Gastrocnemius medialis (tissue), 4 donors: ENCODE measurements at regions not wholly inside any gene's neighbourhood (a gene's known extent, or its start where the extent isn't known, plus 50 kb on each side); places are given as distances from the start of the nearest gene placed in this dataset.

Experiments
- ATAC-seq, 2 donors: fragments of 150-250 bp; one replicate each; pipeline ENCODE4 v1.9.1; 2016
- DNase-seq, 2 donors: peaks; one replicate each; pipeline ENCODE4 v3.0.0-alpha.2; 2019
- H3K27ac ChIP-seq, 4 donors: fragments of 200-600 bp; sonication (generic); 1 replicate in 1 of 4; 2 replicates in 3 of 4; pipeline ENCODE4 v1.5.1; 2016 to 2018; ENCODE audit warnings: mild to moderate bottlenecking in 2 of 4, moderate library complexity in 1 of 4
- H3K27me3 ChIP-seq, 3 donors: fragments of 200-600 bp; sonication (generic) in 2 of 3; 1 replicate in 1 of 3; 2 replicates in 2 of 3; pipeline versions ENCODE4 v1.5.1 to v1.6.0; 2016 to 2019; ENCODE audit warnings: mild to moderate bottlenecking in 1 of 3, moderate library complexity in 1 of 3
- H3K36me3 ChIP-seq, 2 donors: fragments of 200-600 bp; sonication (generic) in 1 of 2; one replicate each; pipeline ENCODE4 v1.5.1; 2017 to 2018
- H3K4me1 ChIP-seq, 2 donors: fragments of 200-600 bp; sonication (generic) in 1 of 2; one replicate each; pipeline ENCODE4 v1.5.1; 2016 to 2017; ENCODE audit warnings: mild to moderate bottlenecking in 2 of 2
- H3K4me3 ChIP-seq, 4 donors: fragments of 200-600 bp; sonication (generic) in 3 of 4; 1 replicate in 1 of 4; 2 replicates in 3 of 4; pipeline ENCODE4 v1.5.1; 2016 to 2019; ENCODE audit warnings: mild to moderate bottlenecking in 2 of 4
- H3K9me3 ChIP-seq, 3 donors: fragments of 200-600 bp; sonication (generic) in 2 of 3; 1 replicate in 1 of 3; 2 replicates in 2 of 3; pipeline ENCODE4 v1.5.1; 2016 to 2019
- POLR2A ChIP-seq, 2 donors: fragments of 450-650 bp; IDR thresholded peaks; one replicate each; pipeline ENCODE4 v1.6.1; 2017; ENCODE audit warnings: antibody characterized with exemption in 2 of 2, mild to moderate bottlenecking in 2 of 2, moderate library complexity in 2 of 2
- in situ Hi-C, 4 donors: fragments of 200-750 bp; cut with MboI; loops; one replicate each; pipeline versions ENCODE4 v1.15.0 to v1.8.0; 2017; ENCODE audit warnings: low sequenced_read_pairs in 4 of 4
- intact Hi-C: fragments of 100-400 bp; cut with DNase I; formaldehyde crosslinking; loops from one replicate; pipeline ENCODE4 v1.15.1; 2023; ENCODE audit warnings: low total_unique reads
- TF ChIP-seq, protein P1 (sequence below), 5 experiments: fragments of 450-650 bp in 3 of 5; fragments of 200-600 bp in 2 of 5; sonication (generic) in 2 of 5; IDR thresholded peaks in 4 of 5; conservative IDR thresholded peaks in 1 of 5; 1 replicate in 4 of 5; 2 replicates in 1 of 5; pipeline ENCODE4 v1.5.1; 2016 to 2019; ENCODE audit warnings: antibody characterized with exemption in 5 of 5, mild to moderate bottlenecking in 3 of 5, moderate library complexity in 3 of 5

- peaks cover 0 to 6% (median 0%) of the 10 kb centered on the region in 3 donors for H3K9me3 ChIP-seq
- TF ChIP-seq POLR2A (IDR thresholded peaks at IDR 0.05) = no peak
- H3K4me3 ChIP-seq = no peak overlapping the region
- H3K27ac ChIP-seq = no peak overlapping the region
- in situ Hi-C loops (no loop called here), intact Hi-C loops (no loop called here)
- H3K4me1 ChIP-seq = no peaks in the 10 kb centered on the region
- no peaks in the 10 kb centered on the region for H3K36me3 ChIP-seq
- H3K27me3 ChIP-seq = no peaks in the 10 kb centered on the region
- ATAC-seq (no peak), DNase-seq (no peak)
Measured at GRCh38 chr6:11298651-11299420, 66.4 kb upstream of the NEDD9 start.

GRCh38 chr6:11297376-11297729 is 64.9 kb upstream of the NEDD9 start:
- in situ Hi-C loops = no loop called here

GRCh38 chr6:11296449-11297375 is 64.2 kb upstream of the NEDD9 start:
- no peaks in the 10 kb centered on the region for H3K36me3 ChIP-seq
- no peaks in the 10 kb centered on the region for H3K27me3 ChIP-seq
- H3K9me3 ChIP-seq = peaks cover 0 to 6% (median 0%) of the 10 kb centered on the region in 3 donors
- DNase-seq (no peak), ATAC-seq (no peak)
- no peak overlapping the region for H3K27ac ChIP-seq
- TF ChIP-seq, protein P1, sequence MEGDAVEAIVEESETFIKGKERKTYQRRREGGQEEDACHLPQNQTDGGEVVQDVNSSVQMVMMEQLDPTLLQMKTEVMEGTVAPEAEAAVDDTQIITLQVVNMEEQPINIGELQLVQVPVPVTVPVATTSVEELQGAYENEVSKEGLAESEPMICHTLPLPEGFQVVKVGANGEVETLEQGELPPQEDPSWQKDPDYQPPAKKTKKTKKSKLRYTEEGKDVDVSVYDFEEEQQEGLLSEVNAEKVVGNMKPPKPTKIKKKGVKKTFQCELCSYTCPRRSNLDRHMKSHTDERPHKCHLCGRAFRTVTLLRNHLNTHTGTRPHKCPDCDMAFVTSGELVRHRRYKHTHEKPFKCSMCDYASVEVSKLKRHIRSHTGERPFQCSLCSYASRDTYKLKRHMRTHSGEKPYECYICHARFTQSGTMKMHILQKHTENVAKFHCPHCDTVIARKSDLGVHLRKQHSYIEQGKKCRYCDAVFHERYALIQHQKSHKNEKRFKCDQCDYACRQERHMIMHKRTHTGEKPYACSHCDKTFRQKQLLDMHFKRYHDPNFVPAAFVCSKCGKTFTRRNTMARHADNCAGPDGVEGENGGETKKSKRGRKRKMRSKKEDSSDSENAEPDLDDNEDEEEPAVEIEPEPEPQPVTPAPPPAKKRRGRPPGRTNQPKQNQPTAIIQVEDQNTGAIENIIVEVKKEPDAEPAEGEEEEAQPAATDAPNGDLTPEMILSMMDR (IDR thresholded peaks at IDR 0.05 in 4 of 5, conservative IDR thresholded peaks at IDR 0.05 in 1 of 5) = no peak
- no peak for TF ChIP-seq POLR2A (IDR thresholded peaks at IDR 0.05)
- intact Hi-C loops (no loop called here), in situ Hi-C loops (no loop called here)
- H3K4me3 ChIP-seq = no peak overlapping the region
- no peaks in the 10 kb centered on the region for H3K4me1 ChIP-seq

More at GRCh38 chr6:11297376-11297729, 64.9 kb upstream of the NEDD9 start:
- DNase-seq = no peak
- no peaks in the 10 kb centered on the region for H3K4me1 ChIP-seq
- intact Hi-C loops = no loop called here
- ATAC-seq = no peak
- no peak overlapping the region for H3K27ac ChIP-seq
- H3K9me3 ChIP-seq = peaks cover 0 to 6% (median 0%) of the 10 kb centered on the region in 3 donors
- no peak overlapping the region for H3K4me3 ChIP-seq
- no peaks in the 10 kb centered on the region for H3K36me3 ChIP-seq
- TF ChIP-seq, protein P1 (IDR thresholded peaks at IDR 0.05 in 4 of 5, conservative IDR thresholded peaks at IDR 0.05 in 1 of 5) = no peak
- TF ChIP-seq POLR2A (IDR thresholded peaks at IDR 0.05) = no peak
- H3K27me3 ChIP-seq = no peaks in the 10 kb centered on the region

GRCh38 chr6:11295969-11296368 is 63.5 kb upstream of the NEDD9 start:
- no peak overlapping the region for H3K4me3 ChIP-seq
- no peaks in the 10 kb centered on the region for H3K36me3 ChIP-seq
- TF ChIP-seq, protein P1 (IDR thresholded peaks at IDR 0.05 in 4 of 5, conservative IDR thresholded peaks at IDR 0.05 in 1 of 5) = no peak
- ATAC-seq (no peak), DNase-seq (no peak)
- no peaks in the 10 kb centered on the region for H3K27me3 ChIP-seq
- intact Hi-C loops = no loop called here
- no peak overlapping the region for H3K27ac ChIP-seq
- peaks cover 0 to 6% (median 0%) of the 10 kb centered on the region in 3 donors for H3K9me3 ChIP-seq
- in situ Hi-C loops = no loop called here
- no peaks in the 10 kb centered on the region for H3K4me1 ChIP-seq

- ATAC-seq = no peak
- Histone ChIP-seq H3K27ac (no peak overlapping the region), H3K36me3 (no peaks in the 10 kb centered on the region), H3K4me1 (no peaks in the 10 kb centered on the region), H3K4me3 (no peak overlapping the region), H3K9me3 (peaks cover 0 to 6% (median 0%) of the 10 kb centered on the region in 3 donors), H3K27me3 (no peaks in the 10 kb centered on the region)
- no peak for TF ChIP-seq POLR2A (IDR thresholded peaks at IDR 0.05)
- TF ChIP-seq, protein P1 (IDR thresholded peaks at IDR 0.05 in 4 of 5, conservative IDR thresholded peaks at IDR 0.05 in 1 of 5) = no peak
- in situ Hi-C loops = no loop called here
- DNase-seq = no peak
- intact Hi-C loops = no loop called here
Measured at GRCh38 chr6:11294228-11294627, 61.8 kb upstream of the NEDD9 start.
